WERI-Rb-1 (cell line): ENCODE measurements at regions not wholly inside any gene's neighbourhood (a gene's known extent, or its start where the extent isn't known, plus 50 kb on each side); places are given as distances from the start of the nearest gene placed in this dataset.

Source experiments
- DNase-seq: peaks from one replicate; pipeline ENCODE4 v3.0.0-alpha.2; 2020
- H3K27ac ChIP-seq: fragments of 250-450 bp; sonication (Bioruptor Pico); 2 replicates; pipeline ENCODE4 v1.5.1; 2020; ENCODE audit warnings: mild to moderate bottlenecking, moderate library complexity
- H3K27me3 ChIP-seq: fragments of 250-450 bp; sonication (Bioruptor Pico); 2 replicates; pipeline ENCODE4 v1.5.1; 2021; ENCODE audit warnings: mild to moderate bottlenecking, low read depth, moderate library complexity; ENCODE audit not compliant: insufficient read depth, severe bottlenecking
- H3K36me3 ChIP-seq: fragments of 250-450 bp; sonication (Bioruptor Pico); 2 replicates; pipeline ENCODE4 v1.5.1; 2020; ENCODE audit warnings: mild to moderate bottlenecking, moderate library complexity
- H3K4me3 ChIP-seq: 2 replicates; pipeline ENCODE4 v1.5.1; 2011; ENCODE audit warnings: low read depth, mild to moderate bottlenecking, control low read depth, low read length
- H3K9me3 ChIP-seq: fragments of 250-450 bp; sonication (Bioruptor Pico); 2 replicates; pipeline ENCODE4 v1.5.1; 2021; ENCODE audit warnings: mild to moderate bottlenecking, moderate library complexity; ENCODE audit not compliant: severe bottlenecking
- CTCF ChIP-seq: IDR thresholded peaks from 2 replicates; pipeline ENCODE4 v1.5.1; 2011; ENCODE audit warnings: low read depth, mild to moderate bottlenecking, control low read depth, inconsistent platforms, low read length

GRCh38 chr2:129369437-129369836, 610.0 kb upstream of the RAB6C start:
- Histone ChIP-seq H3K27ac (no peak overlapping the region), H3K4me3 (no peak overlapping the region), H3K27me3 (no peaks in the 10 kb centered on the region), H3K36me3 (no peaks in the 10 kb centered on the region), H3K9me3 (no peaks in the 10 kb centered on the region)
- DNase-seq, result no peak
- TF ChIP-seq CTCF, result no peak

GRCh38 chr2:129374452-129374851, 605.0 kb upstream of the RAB6C start:
- H3K36me3 ChIP-seq, result no peaks in the 10 kb centered on the region
- H3K4me3 ChIP-seq, result no peak overlapping the region
- H3K9me3 ChIP-seq, result no peaks in the 10 kb centered on the region
- no peak for DNase-seq
- TF ChIP-seq CTCF, result no peak
- H3K27ac ChIP-seq, result no peak overlapping the region
- H3K27me3 ChIP-seq, result no peaks in the 10 kb centered on the region

GRCh38 chr2:129375632-129376425, 603.6 kb upstream of the RAB6C start:
- H3K9me3 ChIP-seq, result no peaks in the 10 kb centered on the region
- H3K4me3 ChIP-seq, result no peak overlapping the region
- H3K27me3 ChIP-seq, result no peaks in the 10 kb centered on the region
- no peaks in the 10 kb centered on the region for H3K36me3 ChIP-seq
- TF ChIP-seq CTCF, result no peak
- no peak for DNase-seq
- no peak overlapping the region for H3K27ac ChIP-seq

- Histone ChIP-seq H3K4me3 (no peak overlapping the region), H3K27ac (no peak overlapping the region), H3K27me3 (no peaks in the 10 kb centered on the region), H3K36me3 (no peaks in the 10 kb centered on the region), H3K9me3 (peaks cover 2% of the 10 kb centered on the region)
- DNase-seq, result no peak
- peak; percentile 14; the same call in 1 of the 2 replicates for TF ChIP-seq CTCF
Observed at GRCh38 chr2:129376426-129377077, 602.9 kb upstream of the RAB6C start.

GRCh38 chr2:129377078-129377469, 602.4 kb upstream of the RAB6C start:
- Histone ChIP-seq H3K4me3 (no peak overlapping the region), H3K27me3 (no peaks in the 10 kb centered on the region), H3K9me3 (peaks cover 2% of the 10 kb centered on the region), H3K36me3 (no peaks in the 10 kb centered on the region), H3K27ac (no peak overlapping the region)
- no peak for DNase-seq
- no peak for TF ChIP-seq CTCF
